Skin of body (tissue), 2 donors: ENCODE measurements at regions not wholly inside any gene's neighbourhood (a gene's known extent, or its start where the extent isn't known, plus 50 kb on each side); places are given as distances from the start of the nearest gene placed in this dataset. TPM values are rescaled to one million over a fixed set of nuclear protein-coding genes. Genes with fewer than 3 reads are reported as not detected.
A peak's percentile ranks its signal among the peaks of the same experiment; 100 is the strongest.
"Not testable (repeated sequence)": the region's sequence is repeated elsewhere in the genome, so short reads cannot be mapped to it uniquely, and the experiment has no call there.

Experiments
- DNase-seq: peaks from one replicate; lab custom pipeline; 2025; lab: John Stamatoyannopoulos, UW
- small RNA-seq: library from RNA; depleted of rRNA; stranded (forward); fragments of <200 nt; gene quantifications from one replicate; pipeline ENCODE3, GENCODE V24; 2014; ENCODE audit warnings: low replicate concordance

DNA sequence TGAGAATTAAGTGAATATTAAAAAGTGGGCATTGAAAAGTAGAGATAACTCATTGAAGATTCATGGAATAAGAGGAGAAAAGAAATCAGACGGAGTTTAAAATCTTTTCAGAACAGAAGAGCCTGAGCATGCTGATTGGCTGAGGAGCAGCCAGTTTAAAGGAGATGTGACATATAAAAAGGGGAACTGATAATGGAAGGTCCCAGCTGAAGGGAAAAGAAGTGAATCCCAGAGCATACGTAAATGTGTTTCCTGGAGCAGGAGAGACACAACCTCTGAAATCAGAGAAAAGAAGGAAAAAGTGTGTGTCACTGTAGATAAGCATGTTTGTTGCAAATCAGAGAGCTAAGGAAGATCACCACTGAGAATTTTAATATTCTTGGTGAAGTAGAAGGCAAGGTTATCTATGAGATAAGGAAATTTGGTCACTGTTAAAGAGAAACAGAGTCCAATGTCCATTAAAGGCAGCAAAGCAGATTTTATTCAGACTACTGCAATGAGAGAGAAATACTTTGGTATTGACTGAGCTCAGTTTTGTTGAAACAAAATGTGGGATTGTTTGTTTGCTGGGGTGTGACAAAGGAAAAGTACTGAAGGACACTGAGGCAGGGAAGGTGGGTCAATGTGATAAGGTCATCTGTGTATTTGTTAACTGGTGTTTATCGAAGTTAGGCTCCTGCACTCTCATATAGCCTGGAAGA is 84.6 kb upstream of the WDR72 start:
- no peak for DNase-seq

DNA sequence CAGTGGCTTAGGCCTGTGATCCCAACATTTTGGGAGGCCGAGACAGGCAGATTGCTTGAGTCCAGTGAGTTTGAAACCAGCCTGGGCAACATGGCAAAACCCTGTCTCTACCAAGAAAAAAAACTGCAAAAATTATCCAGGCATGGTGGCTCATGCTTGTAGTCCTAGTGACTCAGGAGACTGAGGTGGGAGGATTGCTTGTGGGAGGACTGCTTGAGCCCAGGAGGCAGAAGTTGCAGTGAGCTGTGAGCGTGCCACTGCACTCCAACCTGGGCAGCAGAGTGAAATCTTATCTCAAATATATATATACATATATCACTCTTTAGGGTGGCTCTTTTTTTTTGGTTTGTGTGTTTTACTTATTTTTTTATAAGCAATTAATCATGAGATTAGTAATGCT is 83.7 kb upstream of the WDR72 start:
- DNase-seq, result no peak

DNA sequence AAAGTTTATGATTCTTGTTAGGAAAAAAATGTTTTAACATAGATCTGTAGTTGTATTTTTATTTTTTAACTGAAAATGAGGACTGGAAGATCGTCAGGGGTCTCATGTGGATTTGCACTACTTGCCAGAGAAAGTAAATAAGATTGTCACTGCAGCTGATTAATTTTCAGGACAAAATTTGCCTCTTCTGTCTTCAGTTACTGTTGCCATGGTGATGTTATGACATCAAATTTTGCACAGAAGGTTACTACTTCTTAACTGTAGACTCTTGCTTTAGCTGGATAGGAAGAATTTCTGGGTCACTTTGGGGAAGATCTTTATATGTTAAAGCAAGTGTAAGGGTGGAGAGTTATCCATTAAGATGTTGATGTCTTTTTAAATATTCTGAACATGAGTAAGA is 82.2 kb upstream of the WDR72 start:
- DNase-seq, result no peak

DNA sequence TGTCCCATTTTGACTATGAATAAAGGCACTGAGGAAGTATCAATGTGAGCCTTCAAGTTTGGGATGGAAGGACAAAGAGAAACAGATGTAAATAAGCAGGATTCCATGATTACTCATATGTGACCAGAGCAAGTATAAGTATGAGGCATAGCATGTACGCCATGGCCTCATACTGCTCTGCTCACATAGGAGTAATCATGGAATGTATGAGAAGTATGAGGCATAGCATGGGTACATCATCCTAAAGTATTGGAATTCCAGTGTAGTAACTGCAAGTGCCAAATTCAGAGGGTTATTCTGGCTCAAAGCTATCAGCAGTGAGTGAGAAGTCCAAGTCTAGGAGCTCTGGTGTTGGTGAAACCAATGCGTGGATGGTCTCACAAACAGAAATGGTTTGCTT is 81.2 kb upstream of the WDR72 start:
- no peak for DNase-seq

DNA sequence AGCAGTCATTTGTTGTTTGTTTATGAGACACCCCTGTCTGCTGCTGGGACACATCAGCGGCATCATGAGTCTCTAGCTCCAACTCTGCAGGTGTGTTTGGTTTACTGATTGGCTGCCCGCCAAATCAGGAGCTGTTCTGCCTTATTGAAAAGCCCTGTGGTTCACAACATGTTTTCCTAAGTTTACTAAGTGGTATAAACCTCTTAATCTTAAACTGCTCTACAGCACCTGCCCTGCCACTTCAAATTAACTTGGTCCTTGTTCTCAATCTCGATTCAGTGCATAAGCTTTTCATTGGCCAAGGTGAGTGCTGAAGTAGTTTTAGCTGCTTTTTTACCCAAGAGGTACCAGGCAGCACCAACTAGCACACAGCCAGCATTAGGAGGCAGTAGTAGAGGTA is 77.8 kb upstream of the WDR72 start:
- no peak for DNase-seq

DNA sequence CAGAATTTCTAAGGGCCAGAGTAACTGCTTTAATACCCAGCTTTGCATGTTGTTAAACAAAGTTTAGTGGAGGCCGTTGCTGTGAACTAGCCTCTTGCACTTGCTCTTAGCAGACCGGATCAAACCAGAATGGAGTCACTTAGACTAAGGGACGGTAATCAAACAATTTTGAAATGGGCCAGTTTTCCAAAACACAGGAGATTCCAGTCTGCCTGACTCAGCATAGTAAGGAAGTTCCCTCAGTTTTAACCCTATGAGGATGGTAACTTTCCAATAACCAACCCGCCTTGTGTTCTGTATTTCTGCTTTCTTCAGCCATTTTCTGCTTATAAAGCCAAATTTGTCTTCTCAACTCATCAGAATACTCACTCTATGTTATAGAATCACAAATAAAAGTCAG is 77.2 kb upstream of the WDR72 start:
- DNase-seq, result no peak

DNA sequence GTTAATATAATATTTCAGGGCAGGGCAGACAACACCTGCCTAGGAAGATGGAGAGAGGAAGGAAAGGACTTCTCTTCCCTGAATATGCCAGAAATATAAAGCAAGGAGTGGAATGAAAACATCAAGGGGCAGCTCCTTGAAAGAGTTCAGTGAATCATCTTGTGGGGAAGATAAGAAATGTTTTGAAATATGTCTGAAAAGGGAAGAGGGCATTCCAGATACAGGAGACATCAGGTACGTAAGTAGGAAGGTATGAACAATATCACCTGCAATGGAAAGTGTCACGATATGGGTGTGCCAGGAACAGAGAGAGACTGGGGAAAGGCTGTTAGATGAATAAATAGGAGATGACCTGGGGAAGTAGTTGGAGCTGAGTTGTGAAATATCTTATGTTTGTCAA is 75.8 kb upstream of the WDR72 start:
- no peak for DNase-seq

DNA sequence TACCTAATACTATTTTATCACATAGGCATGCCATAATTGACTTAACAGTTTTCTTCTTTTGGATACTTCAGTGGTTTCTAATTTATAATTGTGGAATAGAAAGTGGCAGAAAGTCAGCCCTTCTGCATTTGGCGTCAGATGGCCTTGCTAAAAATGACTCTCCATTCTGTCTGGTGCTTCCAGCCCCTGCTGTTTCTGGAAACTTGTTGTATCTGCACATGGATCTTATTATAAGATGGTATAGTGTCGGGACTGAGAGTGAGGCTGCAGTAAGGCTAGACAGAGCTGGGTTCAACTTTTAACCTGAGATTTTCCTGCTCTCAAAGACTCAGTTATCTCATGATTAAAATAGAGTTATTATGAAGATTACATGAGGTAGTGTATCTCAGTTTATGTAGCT is 74.8 kb upstream of the WDR72 start:
- DNase-seq, result peak; percentile 15

DNA sequence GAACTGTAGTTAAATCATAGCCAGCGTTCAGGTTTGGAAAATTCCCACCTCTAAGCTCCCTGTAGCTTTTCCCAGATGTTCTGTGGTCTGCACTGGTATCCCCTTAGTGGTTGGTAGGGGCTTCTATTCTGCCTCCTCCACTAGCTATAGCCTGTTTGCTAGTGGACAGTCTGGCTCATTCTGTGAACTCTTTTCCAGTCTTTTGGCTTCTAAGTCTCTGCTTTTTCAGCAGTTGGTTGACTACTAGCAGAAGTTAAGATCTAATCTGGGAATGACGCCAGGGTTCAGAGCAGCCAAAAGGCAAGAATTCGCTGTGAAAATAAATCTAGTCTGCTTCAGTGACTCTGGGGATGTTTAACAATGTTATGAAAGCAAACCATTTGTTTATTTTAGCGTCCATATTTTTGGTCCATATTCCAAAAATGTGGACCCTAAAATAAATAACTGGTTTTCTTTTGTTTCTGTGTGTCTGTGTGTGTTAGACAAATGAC is 73.7 kb upstream of the WDR72 start:
- peak; percentile 89 for DNase-seq

DNA sequence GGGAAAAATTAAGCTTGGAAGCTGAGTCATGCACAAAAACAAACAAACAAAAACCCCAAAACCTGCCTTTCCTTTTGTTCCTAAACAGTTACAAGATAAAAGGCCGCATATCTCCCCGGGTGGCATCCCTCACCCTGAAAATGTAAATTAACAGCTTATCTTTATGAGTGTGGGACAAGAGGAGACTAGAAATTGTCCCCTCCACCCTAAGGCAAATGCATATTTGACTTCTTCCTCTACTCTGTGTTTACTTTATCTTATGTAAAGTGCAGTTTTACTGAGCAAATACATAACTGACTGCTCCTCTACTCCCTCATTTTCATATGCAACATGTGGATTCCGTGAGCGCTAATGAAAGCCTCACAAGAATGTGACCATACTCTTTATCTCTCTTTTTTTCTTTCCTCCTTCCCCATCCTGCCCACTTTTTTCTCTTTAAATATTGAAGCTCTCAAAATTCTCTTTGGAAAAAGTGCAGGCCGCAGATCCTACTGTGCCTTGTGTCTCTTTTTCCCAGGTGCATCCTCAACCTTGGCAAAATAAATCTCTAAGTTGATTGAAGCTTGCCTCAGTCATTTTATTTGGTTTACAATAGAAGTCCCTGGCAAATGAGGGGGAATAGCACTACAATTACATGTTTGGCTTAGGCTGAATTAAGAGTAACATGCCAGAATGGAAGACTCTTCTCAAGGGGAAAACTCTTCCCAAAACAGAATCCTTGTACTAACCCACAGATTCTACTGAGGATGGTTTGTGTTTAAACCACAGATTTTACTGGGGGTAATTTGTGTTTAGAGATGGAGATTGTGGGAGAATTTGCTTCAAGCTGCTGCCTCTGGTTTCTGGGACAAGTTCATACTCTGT is 72.7 kb upstream of the WDR72 start:
- DNase-seq, result peak; percentile 10

DNA sequence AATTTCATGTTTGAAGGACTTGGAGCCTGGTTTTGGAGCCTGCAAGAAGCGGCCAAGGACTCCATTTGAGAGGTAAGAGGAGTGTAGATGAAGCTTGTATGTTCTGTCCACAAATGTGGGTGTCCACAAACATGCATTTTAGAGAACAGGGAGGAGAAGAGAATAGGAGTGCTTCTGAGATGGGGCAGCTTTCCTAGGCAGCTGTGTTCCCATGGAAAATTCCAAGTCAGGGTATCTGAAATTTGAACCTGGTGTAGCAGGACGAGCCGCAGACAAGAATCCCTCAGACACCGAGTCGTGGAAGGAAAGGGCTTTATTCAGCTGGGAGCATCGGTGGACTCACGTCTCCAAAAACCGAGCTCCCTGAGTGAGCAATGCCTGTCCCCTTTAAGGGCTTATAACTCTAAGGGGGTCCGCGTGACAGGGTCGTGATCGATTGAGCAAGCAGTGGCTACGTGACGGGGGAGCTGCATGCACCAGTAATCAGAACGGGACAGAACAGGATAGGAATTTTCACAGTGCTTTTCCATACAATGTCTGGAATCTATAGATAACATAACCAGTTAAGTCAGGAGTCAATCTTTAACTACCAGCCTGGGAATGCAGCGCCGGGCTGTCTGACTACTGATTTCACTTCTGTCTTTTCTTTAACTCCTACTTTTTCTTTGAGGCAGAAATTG is 71.4 kb upstream of the WDR72 start:
- DNase-seq, result no peak

DNA sequence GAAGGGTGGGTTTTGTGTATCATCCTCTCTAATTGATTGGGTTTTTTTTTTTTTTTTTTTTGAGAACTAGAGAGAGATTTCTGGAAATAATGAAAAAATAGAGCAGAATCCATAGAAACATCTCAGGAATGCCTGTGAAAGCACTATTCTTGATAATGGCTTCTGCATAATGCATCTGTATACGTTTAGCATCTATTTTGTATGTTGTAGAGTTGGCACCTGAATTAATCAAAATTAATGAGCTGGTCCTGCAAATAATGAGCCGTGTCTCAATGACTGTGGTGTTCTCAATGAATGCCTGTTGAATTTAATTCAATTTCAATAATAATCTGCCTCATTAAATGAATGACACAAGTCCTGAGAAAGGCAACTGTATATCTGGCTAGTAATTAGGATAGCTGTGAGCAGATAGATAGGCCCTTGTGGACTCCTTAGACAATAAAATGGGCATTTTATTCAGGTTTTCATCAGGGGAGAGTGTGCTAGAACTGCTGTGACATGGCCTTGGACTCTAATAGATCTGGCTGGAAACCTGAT is 70.5 kb upstream of the WDR72 start:
- DNase-seq, result no peak

DNA sequence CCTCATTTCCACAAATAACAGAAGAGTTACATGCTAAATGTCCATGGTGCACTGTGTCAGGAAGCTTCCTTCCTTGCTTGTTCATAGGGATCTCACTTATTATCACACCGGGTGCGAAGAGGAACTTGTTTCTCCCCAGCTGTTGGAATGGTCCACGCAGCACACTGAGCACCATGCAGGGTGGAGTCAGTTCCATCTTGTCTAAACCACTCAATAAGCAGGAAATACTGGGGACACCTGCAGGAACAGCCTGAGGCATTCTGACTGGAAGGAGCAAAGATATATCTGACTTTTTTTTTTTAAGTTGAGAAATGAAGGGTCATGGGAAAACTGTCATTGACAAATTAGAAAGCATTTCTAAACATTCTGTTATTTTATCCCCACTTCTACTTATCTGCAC is 70.0 kb upstream of the WDR72 start:
- no peak for DNase-seq

DNA sequence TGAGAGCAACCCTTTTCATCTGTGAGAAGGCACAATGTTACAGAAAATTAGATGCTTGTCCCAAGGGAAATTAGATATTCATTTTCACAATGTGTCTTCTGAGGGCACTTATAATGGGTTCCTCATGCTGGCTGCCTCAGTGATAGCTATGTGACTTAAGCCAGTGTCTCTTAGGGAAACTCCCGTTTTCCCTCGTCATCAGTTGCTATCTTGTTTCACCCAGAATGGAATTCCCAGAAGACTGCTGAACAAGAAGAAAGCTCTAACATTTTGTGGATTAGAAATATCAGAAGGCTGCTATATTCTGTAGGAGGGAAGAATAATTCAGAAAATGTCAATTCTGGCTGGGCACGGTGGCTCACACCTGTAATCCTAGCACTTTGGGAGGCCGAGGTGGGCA is 67.9 kb upstream of the WDR72 start:
- no peak for DNase-seq

DNA sequence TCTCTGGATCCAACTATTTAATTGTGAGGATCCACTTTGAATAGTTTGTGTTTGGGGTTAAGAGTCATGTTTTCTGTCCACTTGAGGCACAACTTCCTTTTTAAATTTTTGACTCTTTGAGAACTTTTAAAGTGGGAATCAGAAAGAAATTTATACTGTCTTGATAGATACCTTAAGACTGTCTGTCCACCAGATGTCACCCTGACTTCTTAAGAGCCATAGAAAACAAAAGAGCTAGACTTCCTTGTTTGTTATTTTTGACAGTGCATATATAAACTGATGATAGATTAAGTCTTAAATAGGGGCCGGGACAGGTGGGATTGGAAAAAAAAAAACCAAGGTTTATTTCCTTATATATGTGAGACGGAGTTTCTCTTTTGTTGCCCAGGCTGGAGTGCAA is 52.1 kb upstream of the WDR72 start:
- peak; percentile 57 for DNase-seq

DNA sequence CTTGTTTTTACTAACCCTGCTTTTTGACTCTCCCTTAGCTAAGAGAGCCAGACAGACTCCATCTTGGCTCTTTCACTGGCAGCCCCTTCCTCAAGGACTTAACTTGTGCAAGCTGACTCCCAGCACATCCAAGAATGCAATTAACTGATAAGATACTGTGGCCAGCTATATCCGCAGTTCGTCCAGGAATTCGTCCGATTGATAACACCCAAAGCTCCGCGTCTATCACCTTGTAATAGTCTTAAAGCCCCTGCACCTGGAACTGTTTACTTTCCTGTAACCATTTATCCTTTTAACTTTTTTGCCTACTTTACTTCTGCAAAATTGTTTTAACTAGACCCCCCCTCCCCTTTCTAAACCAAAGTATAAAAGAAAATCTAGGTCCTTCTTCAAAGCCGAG is 50.8 kb upstream of the WDR72 start:
- not testable (repeated sequence) for DNase-seq

Small RNAs in the stretch of these regions (small RNA-seq; reads per million reads assigned to genes)
- not detected for gene AC084759.1
